ENCODE measurements at regions not wholly inside any gene's neighbourhood (a gene's known extent, or its start where the extent isn't known, plus 50 kb on each side); places are given as distances from the start of the nearest gene placed in this dataset.

DNA sequence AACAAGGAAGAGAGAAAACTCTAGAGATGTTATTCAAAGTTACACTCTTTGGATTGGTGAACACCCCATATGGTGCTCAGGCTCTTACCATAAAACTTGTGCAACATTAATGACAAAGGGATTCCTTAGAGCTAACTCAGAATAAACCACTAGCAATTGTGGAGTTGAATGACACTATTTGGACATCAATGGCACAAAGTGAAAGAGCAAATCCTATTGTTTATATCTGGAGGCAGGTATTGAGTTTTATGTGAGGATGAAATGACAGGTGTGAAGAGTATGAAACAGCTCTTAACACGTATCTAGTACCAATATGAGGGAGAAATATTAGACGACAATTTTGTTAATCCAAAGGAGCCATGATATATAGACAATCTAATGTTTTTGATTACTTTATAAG lies 584.9 kb upstream of the PBX1 start:
- ATAC-seq (ENCODE audit: poor library complexity) (no peak), DNase-seq (no peak)
- POLR2A ChIA-PET, result no interaction called here
- no peaks in the 10 kb centered on the region for H3K27me3 ChIP-seq (ENCODE audit: control insufficient read depth in 1 of 2, insufficient read depth in 2 of 2, low read length in 2 of 2)
- no peak overlapping the region for H3K4me3 ChIP-seq (ENCODE audit: low read length)
- intact Hi-C loops (cut with DNase I, micrococcal nuclease), result no loop called here
- TF ChIP-seq, protein P1, sequence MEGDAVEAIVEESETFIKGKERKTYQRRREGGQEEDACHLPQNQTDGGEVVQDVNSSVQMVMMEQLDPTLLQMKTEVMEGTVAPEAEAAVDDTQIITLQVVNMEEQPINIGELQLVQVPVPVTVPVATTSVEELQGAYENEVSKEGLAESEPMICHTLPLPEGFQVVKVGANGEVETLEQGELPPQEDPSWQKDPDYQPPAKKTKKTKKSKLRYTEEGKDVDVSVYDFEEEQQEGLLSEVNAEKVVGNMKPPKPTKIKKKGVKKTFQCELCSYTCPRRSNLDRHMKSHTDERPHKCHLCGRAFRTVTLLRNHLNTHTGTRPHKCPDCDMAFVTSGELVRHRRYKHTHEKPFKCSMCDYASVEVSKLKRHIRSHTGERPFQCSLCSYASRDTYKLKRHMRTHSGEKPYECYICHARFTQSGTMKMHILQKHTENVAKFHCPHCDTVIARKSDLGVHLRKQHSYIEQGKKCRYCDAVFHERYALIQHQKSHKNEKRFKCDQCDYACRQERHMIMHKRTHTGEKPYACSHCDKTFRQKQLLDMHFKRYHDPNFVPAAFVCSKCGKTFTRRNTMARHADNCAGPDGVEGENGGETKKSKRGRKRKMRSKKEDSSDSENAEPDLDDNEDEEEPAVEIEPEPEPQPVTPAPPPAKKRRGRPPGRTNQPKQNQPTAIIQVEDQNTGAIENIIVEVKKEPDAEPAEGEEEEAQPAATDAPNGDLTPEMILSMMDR (IDR thresholded peaks at IDR 0.05), result no peak
- CTCF ChIA-PET, result no interaction called here
- Mint-ChIP-seq H3K4me3 (no peak overlapping the region), H3K27ac (no peak overlapping the region), H3K9me3 (peaks cover 3% of the 10 kb centered on the region), H3K36me3 (ENCODE audit: low read depth) (no peaks in the 10 kb centered on the region), H3K27me3 (no peaks in the 10 kb centered on the region), H3K4me1 (ENCODE audit: low read depth) (no peaks in the 10 kb centered on the region)
- H3K9me3 ChIP-seq (ENCODE audit: control insufficient read depth in 1 of 2, insufficient read depth in 1 of 2, low read length in 2 of 2), result peaks cover 0 to 6% of the 10 kb centered on the region in 2 experiments
- no peaks in the 10 kb centered on the region for H3K4me1 ChIP-seq (ENCODE audit: insufficient read depth, low read length)
- H3K27ac ChIP-seq (ENCODE audit: low read depth in 1 of 2, low read length in 2 of 2), result no peak overlapping the region
- no peaks in the 10 kb centered on the region for H3K36me3 ChIP-seq (ENCODE audit: insufficient read depth, low read length)

DNA sequence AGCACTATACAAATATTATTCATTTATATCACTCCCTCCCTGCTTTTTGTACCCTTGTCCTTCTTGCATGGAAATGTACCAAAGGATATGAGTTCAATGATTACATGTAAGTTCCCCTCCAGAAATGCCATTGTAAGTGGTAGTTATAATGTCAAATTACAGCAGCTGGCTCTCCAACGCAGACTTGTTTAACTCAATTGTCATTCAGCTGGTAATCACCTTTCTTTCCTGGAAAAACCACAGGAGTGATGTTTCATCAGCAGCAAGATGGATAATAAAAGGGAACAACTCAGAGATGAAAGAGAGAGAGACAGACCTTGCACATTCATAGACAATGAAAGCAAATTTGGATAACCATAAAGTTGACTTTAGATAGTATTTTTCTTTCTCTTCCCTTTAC lies 578.6 kb upstream of the PBX1 start:
- peaks cover 6% of the 10 kb centered on the region for H3K9me3 Mint-ChIP-seq
- DNase-seq (no peak), ATAC-seq (ENCODE audit: poor library complexity) (no peak)
- no peaks in the 10 kb centered on the region for H3K27me3 ChIP-seq (ENCODE audit: control insufficient read depth in 1 of 2, insufficient read depth in 2 of 2, low read length in 2 of 2)
- H3K4me1 ChIP-seq (ENCODE audit: insufficient read depth, low read length), result no peaks in the 10 kb centered on the region
- no peak overlapping the region for H3K27ac ChIP-seq (ENCODE audit: low read depth in 1 of 2, low read length in 2 of 2)
- H3K4me3 Mint-ChIP-seq, result no peak overlapping the region
- no peak overlapping the region for H3K4me3 ChIP-seq (ENCODE audit: low read length)
- TF ChIP-seq, protein P1 (IDR thresholded peaks at IDR 0.05), result no peak
- POLR2A ChIA-PET, result no interaction called here
- intact Hi-C loops (cut with DNase I, micrococcal nuclease), result no loop called here
- no peaks in the 10 kb centered on the region for H3K27me3 Mint-ChIP-seq
- no peaks in the 10 kb centered on the region for H3K4me1 Mint-ChIP-seq (ENCODE audit: low read depth)
- no peak overlapping the region for H3K27ac Mint-ChIP-seq
- H3K9me3 ChIP-seq (ENCODE audit: control insufficient read depth in 1 of 2, insufficient read depth in 1 of 2, low read length in 2 of 2), result peaks cover 3 to 6% of the 10 kb centered on the region in 2 experiments
- H3K36me3 ChIP-seq (ENCODE audit: insufficient read depth, low read length), result no peaks in the 10 kb centered on the region
- CTCF ChIA-PET, result no interaction called here
- H3K36me3 Mint-ChIP-seq (ENCODE audit: low read depth), result no peaks in the 10 kb centered on the region

DNA sequence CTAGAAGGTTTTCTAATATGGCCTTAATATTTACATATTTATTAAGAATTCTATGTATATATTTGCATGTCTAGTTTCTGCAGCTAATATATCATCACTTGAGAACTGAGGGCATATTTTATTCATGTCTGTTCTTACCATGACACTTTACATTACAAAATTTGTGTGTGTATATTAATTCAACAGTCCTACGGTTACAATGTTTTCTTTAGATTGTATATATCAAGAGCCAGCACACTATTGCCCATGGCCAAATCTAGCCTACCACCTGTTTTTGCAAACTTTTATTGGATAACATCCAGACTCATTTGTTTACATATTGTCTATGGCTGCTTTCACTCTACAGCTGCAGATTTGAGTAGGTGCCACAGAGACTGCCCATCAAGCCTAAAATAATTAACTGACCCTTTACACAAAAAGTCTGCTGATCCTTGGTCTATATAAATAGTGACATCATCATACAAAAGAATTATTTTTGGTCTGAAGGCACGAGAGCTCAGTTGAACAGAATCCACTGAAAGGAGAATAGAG lies 577.4 kb upstream of the PBX1 start:
- no peaks in the 10 kb centered on the region for H3K27me3 Mint-ChIP-seq
- no peak overlapping the region for H3K4me3 Mint-ChIP-seq
- POLR2A ChIA-PET, result no interaction called here
- no peaks in the 10 kb centered on the region for H3K4me1 Mint-ChIP-seq (ENCODE audit: low read depth)
- intact Hi-C loops (cut with DNase I, micrococcal nuclease), result no loop called here
- H3K27ac ChIP-seq (ENCODE audit: low read depth in 1 of 2, low read length in 2 of 2), result no peak overlapping the region
- peaks cover 3 to 4% of the 10 kb centered on the region in 2 experiments for H3K9me3 ChIP-seq (ENCODE audit: control insufficient read depth in 1 of 2, insufficient read depth in 1 of 2, low read length in 2 of 2)
- H3K4me1 ChIP-seq (ENCODE audit: insufficient read depth, low read length), result no peaks in the 10 kb centered on the region
- TF ChIP-seq, protein P1 (IDR thresholded peaks at IDR 0.05), result no peak
- peaks cover 7% of the 10 kb centered on the region for H3K9me3 Mint-ChIP-seq
- no peak for DNase-seq
- CTCF ChIA-PET, result no interaction called here
- H3K27ac Mint-ChIP-seq, result no peak overlapping the region
- no peaks in the 10 kb centered on the region for H3K36me3 ChIP-seq (ENCODE audit: insufficient read depth, low read length)
- no peaks in the 10 kb centered on the region for H3K36me3 Mint-ChIP-seq (ENCODE audit: low read depth)
- H3K4me3 ChIP-seq (ENCODE audit: low read length), result no peak overlapping the region
- no peak for ATAC-seq (ENCODE audit: poor library complexity)
- H3K27me3 ChIP-seq (ENCODE audit: control insufficient read depth in 1 of 2, insufficient read depth in 2 of 2, low read length in 2 of 2), result no peaks in the 10 kb centered on the region
